B cell (primary cell): ENCODE measurements at regions not wholly inside any gene's neighbourhood (a gene's known extent, or its start where the extent isn't known, plus 50 kb on each side); places are given as distances from the start of the nearest gene placed in this dataset.

Experiments used
- ATAC-seq: fragments of 200-7000 bp; cut with Tn5 transposase; one replicate; pipeline ENCODE4 v1.10.0; 2021; ENCODE audit warnings: low read depth, mild to moderate bottlenecking, moderate number of reproducible peaks, moderate library complexity
- CTCF ChIA-PET: fragments of 350-600 bp; sonication (Branson Sonifier 250); formaldehyde crosslinking; loops from one replicate; lab custom pipeline; 2021; ENCODE audit warnings: antibody characterized with exemption, inconsistent platforms; lab: Charles Lee
- POLR2A ChIA-PET: fragments of 350-600 bp; sonication (Branson Sonifier 250); formaldehyde crosslinking; loops from one replicate; lab custom pipeline; 2021; ENCODE audit warnings: antibody characterized with exemption; lab: Charles Lee
- DNase-seq: peaks from one replicate; pipeline ENCODE4 v3.0.0; 2013
- H2AFZ ChIP-seq: 2 replicates; pipeline ENCODE4 v1.6.1; 2012; ENCODE audit warnings: mild to moderate bottlenecking, low read depth, low read length; ENCODE audit not compliant: insufficient read depth, poor library complexity, severe bottlenecking
- H3K27ac ChIP-seq, 2 donors: 1 replicate in 1 of 2; 2 replicates in 1 of 2; pipeline ENCODE4 v1.5.1; 2012 to 2013; ENCODE audit warnings: low read length in 2 of 2, mild to moderate bottlenecking in 2 of 2, moderate library complexity in 1 of 2
- H3K27me3 ChIP-seq, 4 experiments: fragments of 200-600 bp in 1 of 4; sonication (generic) in 1 of 4; replicated peaks in 1 of 4; 1 replicate in 2 of 4; 2 replicates in 2 of 4; pipeline versions ENCODE4 v1.6.1 to v1.7.0; 2013 to 2016; ENCODE audit warnings: low read length in 3 of 4, mild to moderate bottlenecking in 2 of 4, mixed read lengths in 1 of 4, moderate library complexity in 1 of 4; ENCODE audit not compliant: insufficient read depth in 4 of 4, control insufficient read depth in 3 of 4; ENCODE audit errors: control extremely low read depth in 1 of 4
- H3K36me3 ChIP-seq, 2 experiments: replicated peaks in 1 of 2; 1 replicate in 1 of 2; 2 replicates in 1 of 2; pipeline versions ENCODE4 v1.6.1 to v1.7.1; 2013; ENCODE audit warnings: low read length in 1 of 2; ENCODE audit not compliant: insufficient read depth in 2 of 2, control insufficient read depth in 1 of 2; ENCODE audit errors: control extremely low read depth in 1 of 2, extremely low read depth in 1 of 2
- H3K4me1 ChIP-seq, 2 donors: fragments of 200-600 bp in 1 of 2; sonication (generic) in 1 of 2; 1 replicate in 1 of 2; 2 replicates in 1 of 2; pipeline versions ENCODE4 v1.5.1 to v1.6.1; 2013 to 2017; ENCODE audit warnings: low read length in 2 of 2; ENCODE audit not compliant: control insufficient read depth in 2 of 2, insufficient read depth in 2 of 2
- H3K4me2 ChIP-seq: replicated peaks from 2 replicates; pipeline ENCODE3; 2012; ENCODE audit warnings: mild to moderate bottlenecking, low read depth, low read length; ENCODE audit not compliant: poor library complexity, severe bottlenecking
- H3K4me3 ChIP-seq, 5 experiments: fragments of 200-600 bp in 1 of 5; sonication (generic) in 1 of 5; 1 replicate in 3 of 5; 2 replicates in 2 of 5; pipeline versions ENCODE4 v1.5.1 to v1.7.0; 2011 to 2016; ENCODE audit warnings: low read length in 4 of 5, mild to moderate bottlenecking in 4 of 5, low read depth in 2 of 5, control low read depth in 1 of 5, moderate library complexity in 1 of 5; ENCODE audit not compliant: insufficient read depth in 1 of 5; ENCODE audit errors: control extremely low read depth in 1 of 5, extremely low read depth in 1 of 5
- H3K79me2 ChIP-seq: fragments of 200-600 bp; sonication (generic); one replicate; pipeline ENCODE4 v1.6.0; 2016; ENCODE audit warnings: low read length; ENCODE audit not compliant: control insufficient read depth, insufficient read depth
- H3K9ac ChIP-seq: fragments of 200-600 bp; sonication (generic); 2 replicates; pipeline ENCODE4 v1.6.1; 2017; ENCODE audit warnings: mild to moderate bottlenecking, low read length, moderate library complexity
- H3K9me3 ChIP-seq, 3 donors: one replicate each; pipeline versions ENCODE4 v1.6.1 to v1.7.1; 2013; ENCODE audit warnings: low read length in 2 of 3; ENCODE audit not compliant: control insufficient read depth in 2 of 3, insufficient read depth in 1 of 3; ENCODE audit errors: control extremely low read depth in 1 of 3
- H4K20me1 ChIP-seq: 2 replicates; pipeline ENCODE4 v1.6.0; 2012; ENCODE audit warnings: mild to moderate bottlenecking, low read length; ENCODE audit not compliant: insufficient read depth, control insufficient read depth, poor library complexity, severe bottlenecking
- H3K27ac Mint-ChIP-seq: one replicate; pipeline ENCODE4 v1.8.0; 2021; ENCODE audit warnings: mixed read lengths
- H3K27me3 Mint-ChIP-seq: one replicate; pipeline ENCODE4 v1.8.0; 2021; ENCODE audit warnings: mixed read lengths
- H3K4me1 Mint-ChIP-seq: one replicate; pipeline ENCODE4 v1.8.0; 2021; ENCODE audit warnings: mixed read lengths
- H3K4me3 Mint-ChIP-seq: one replicate; pipeline ENCODE4 v1.8.0; 2021; ENCODE audit warnings: mixed read lengths
- H3K9me3 Mint-ChIP-seq: one replicate; pipeline ENCODE4 v1.8.0; 2022; ENCODE audit warnings: mixed read lengths; ENCODE audit not compliant: insufficient read depth
- CTCF ChIP-seq: fragments of 200-600 bp; IDR thresholded peaks from one replicate; pipeline ENCODE4 v1.8.0; 2022; ENCODE audit warnings: antibody characterized with exemption, mild to moderate bottlenecking
- EZH2 ChIP-seq: IDR thresholded peaks from 2 replicates; pipeline ENCODE4 v1.6.1; 2012; ENCODE audit warnings: borderline replicate concordance, low read depth, mild to moderate bottlenecking, moderate library complexity, low read length; ENCODE audit not compliant: insufficient read depth, poor library complexity, severe bottlenecking
- WGBS: methylation state at CpG from one replicate; pipeline ENCODE4 v1.1.5; 2013; ENCODE audit warnings: missing lambda C conversion rate; ENCODE audit not compliant: insufficient coverage; 5-methylcytosine and 5-hydroxymethylcytosine counted together
- intact Hi-C: fragments of 100-400 bp; cut with micrococcal nuclease; formaldehyde crosslinking; loops from one replicate; pipeline ENCODE4 v1.10.0; 2022

- ChIA-PET POLR2A (no interaction called here), CTCF (no interaction called here)
- Mint-ChIP-seq H3K9me3 (no peaks in the 10 kb centered on the region), H3K27me3 (peaks cover 3% of the 10 kb centered on the region), H3K27ac (no peak overlapping the region), H3K4me3 (no peak overlapping the region), H3K4me1 (no peaks in the 10 kb centered on the region)
- Histone ChIP-seq H3K9me3 (no peaks in the 10 kb centered on the region), H3K27ac (no peak overlapping the region), H3K4me1 (no peaks in the 10 kb centered on the region), H3K27me3 (no peaks in the 10 kb centered on the region), H3K79me2 (no peaks in the 10 kb centered on the region), H2AFZ (no peak overlapping the region), H3K4me3 (no peak overlapping the region), H4K20me1 (no peaks in the 10 kb centered on the region), H3K4me2 (no peak overlapping the region), H3K9ac (no peak overlapping the region), H3K36me3 (no peaks in the 10 kb centered on the region)
- intact Hi-C loops: no loop called here
- WGBS: 80% methylated on average over 3 of the region's 3 CpGs
- ATAC-seq (no peak), DNase-seq (no peak)
- TF ChIP-seq CTCF (no peak), EZH2 (no peak)
Measured at GRCh38 chr4:77310931-77311330, 153.9 kb downstream of the CCNG2 start.

GRCh38 chr4:77314697-77315096 is 157.7 kb downstream of the CCNG2 start:
- ATAC-seq: no peak
- intact Hi-C loops: no loop called here
- no peak overlapping the region for H2AFZ ChIP-seq
- H3K4me3 ChIP-seq: no peak overlapping the region
- no peak overlapping the region for H3K4me3 Mint-ChIP-seq
- no peaks in the 10 kb centered on the region for H4K20me1 ChIP-seq
- peaks cover 9% of the 10 kb centered on the region for H3K9me3 Mint-ChIP-seq
- H3K4me1 ChIP-seq: no peaks in the 10 kb centered on the region
- H3K36me3 ChIP-seq: no peaks in the 10 kb centered on the region
- H3K27ac ChIP-seq: no peak overlapping the region
- 94% methylated on average over 4 of the region's 4 CpGs for whole genome bisulfite sequencing
- TF ChIP-seq EZH2 (no peak), CTCF (no peak)
- POLR2A ChIA-PET: no interaction called here
- no peak overlapping the region for H3K4me2 ChIP-seq
- no peak for DNase-seq
- H3K27ac Mint-ChIP-seq: no peak overlapping the region
- H3K27me3 Mint-ChIP-seq: no peaks in the 10 kb centered on the region
- H3K9ac ChIP-seq: no peak overlapping the region
- no peaks in the 10 kb centered on the region for H3K79me2 ChIP-seq
- no peaks in the 10 kb centered on the region for H3K27me3 ChIP-seq
- CTCF ChIA-PET: no interaction called here
- H3K4me1 Mint-ChIP-seq: no peaks in the 10 kb centered on the region
- H3K9me3 ChIP-seq: peaks cover 1 to 9% (median 6%) of the 10 kb centered on the region in 3 donors
